A673 (cell line): ENCODE measurements at regions not wholly inside any gene's neighbourhood (a gene's known extent, or its start where the extent isn't known, plus 50 kb on each side); places are given as distances from the start of the nearest gene placed in this dataset.

Source experiments
- BruUV-seq: library from RNA; stranded (reverse); fragments of 400-500 nt; replicated peaks from 2 replicates; lab custom pipeline; 2021; lab: Mats Ljungman, UMichigan
- CTCF ChIA-PET: fragments of 300-600 bp; sonication (Branson Sonifier 250); formaldehyde crosslinking; loops from one replicate; lab custom pipeline; 2022; ENCODE audit warnings: antibody characterized with exemption; lab: Charles Lee
- POLR2A ChIA-PET: fragments of 300-600 bp; sonication (Branson Sonifier 250); formaldehyde crosslinking; loops from one replicate; lab custom pipeline; 2022; ENCODE audit warnings: antibody characterized with exemption; ENCODE audit not compliant: low non-redundant PET; lab: Charles Lee
- DNase-seq: peaks from one replicate; pipeline ENCODE4 v3.0.0-alpha.2; 2015; ENCODE audit warnings: low spot score
- H3K27ac ChIP-seq: fragments of 200-600 bp; sonication (generic); 2 replicates; pipeline ENCODE4 v1.5.1; 2016; ENCODE audit warnings: mixed run types, low read depth, mild to moderate bottlenecking, mixed read lengths, antibody characterized with exemption, low read length; ENCODE audit not compliant: poor library complexity, severe bottlenecking
- H3K27me3 ChIP-seq: fragments of 200-600 bp; sonication (generic); replicated peaks from 2 replicates; pipeline ENCODE4 v1.6.1; 2017; ENCODE audit warnings: mixed run types, low read depth, mild to moderate bottlenecking, mixed read lengths, antibody characterized with exemption, low read length; ENCODE audit not compliant: insufficient read depth, poor library complexity
- H3K36me3 ChIP-seq: fragments of 200-600 bp; sonication (generic); 2 replicates; pipeline ENCODE4 v1.6.1; 2016; ENCODE audit warnings: mixed run types, mild to moderate bottlenecking, mixed read lengths, antibody characterized with exemption, low read length; ENCODE audit not compliant: insufficient read depth, poor library complexity, severe bottlenecking
- H3K4me1 ChIP-seq: fragments of 200-600 bp; sonication (generic); 2 replicates; pipeline ENCODE4 v1.6.1; 2017; ENCODE audit warnings: mixed run types, mild to moderate bottlenecking, mixed read lengths, antibody characterized with exemption, low read length; ENCODE audit not compliant: insufficient read depth, poor library complexity, severe bottlenecking
- H3K4me3 ChIP-seq: fragments of 200-600 bp; sonication (generic); 2 replicates; pipeline ENCODE4 v1.5.1; 2016; ENCODE audit warnings: low read depth, mixed run types, mild to moderate bottlenecking, mixed read lengths, low read length; ENCODE audit not compliant: poor library complexity, severe bottlenecking
- H3K9me3 ChIP-seq: fragments of 200-600 bp; sonication (generic); 2 replicates; pipeline ENCODE4 v1.6.1; 2016; ENCODE audit warnings: mixed run types, low read depth, mild to moderate bottlenecking, mixed read lengths, antibody characterized with exemption, low read length; ENCODE audit not compliant: poor library complexity, severe bottlenecking
- EZH2 ChIP-seq: fragments of 200-600 bp; sonication (generic); IDR thresholded peaks from 2 replicates; pipeline ENCODE4 v1.6.1; 2017; ENCODE audit warnings: borderline replicate concordance, low read depth, mild to moderate bottlenecking, mixed read lengths, antibody characterized with exemption, low read length; ENCODE audit not compliant: poor library complexity, severe bottlenecking
- intact Hi-C: fragments of 100-400 bp; cut with micrococcal nuclease; formaldehyde crosslinking; loops from one replicate; pipeline ENCODE4 v1.10.0; 2022; ENCODE audit not compliant: unreplicated experiment
- TF ChIP-seq, protein P1 (sequence below): fragments of 300-800, 200-600 bp; sonication (generic); conservative IDR thresholded peaks from 2 replicates; pipeline ENCODE4 v1.5.1; 2017; ENCODE audit warnings: low read depth, mild to moderate bottlenecking, antibody characterized with exemption, low read length, moderate library complexity, mixed read lengths

DNA sequence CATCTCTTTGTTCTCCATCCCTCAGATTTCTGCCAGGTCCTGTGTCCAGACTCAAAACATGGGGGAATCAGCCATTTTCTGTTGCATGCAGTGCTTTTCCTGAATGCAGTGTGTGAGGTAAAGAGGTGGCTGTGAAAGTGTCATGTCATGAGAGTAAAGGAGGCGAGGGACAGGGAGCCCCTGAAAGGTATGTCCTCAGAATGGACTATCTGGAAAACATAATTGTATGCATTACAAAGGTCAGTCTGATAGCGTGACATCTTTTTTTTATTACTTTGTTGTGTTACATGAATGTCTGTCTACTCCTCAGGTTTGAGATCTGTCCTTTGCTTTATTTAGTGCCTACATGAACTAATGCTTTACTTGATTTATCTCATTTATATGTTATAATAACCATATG lies 239.1 kb downstream of the MAN2A1 start:
- intact Hi-C loops: no loop called here
- ChIA-PET POLR2A (no interaction called here), CTCF (no interaction called here)
- no peaks in the 10 kb centered on the region for H3K36me3 ChIP-seq
- no peaks in the 10 kb centered on the region for H3K27me3 ChIP-seq
- H3K27ac ChIP-seq: no peak overlapping the region
- no peak for TF ChIP-seq EZH2
- TF ChIP-seq, protein P1, sequence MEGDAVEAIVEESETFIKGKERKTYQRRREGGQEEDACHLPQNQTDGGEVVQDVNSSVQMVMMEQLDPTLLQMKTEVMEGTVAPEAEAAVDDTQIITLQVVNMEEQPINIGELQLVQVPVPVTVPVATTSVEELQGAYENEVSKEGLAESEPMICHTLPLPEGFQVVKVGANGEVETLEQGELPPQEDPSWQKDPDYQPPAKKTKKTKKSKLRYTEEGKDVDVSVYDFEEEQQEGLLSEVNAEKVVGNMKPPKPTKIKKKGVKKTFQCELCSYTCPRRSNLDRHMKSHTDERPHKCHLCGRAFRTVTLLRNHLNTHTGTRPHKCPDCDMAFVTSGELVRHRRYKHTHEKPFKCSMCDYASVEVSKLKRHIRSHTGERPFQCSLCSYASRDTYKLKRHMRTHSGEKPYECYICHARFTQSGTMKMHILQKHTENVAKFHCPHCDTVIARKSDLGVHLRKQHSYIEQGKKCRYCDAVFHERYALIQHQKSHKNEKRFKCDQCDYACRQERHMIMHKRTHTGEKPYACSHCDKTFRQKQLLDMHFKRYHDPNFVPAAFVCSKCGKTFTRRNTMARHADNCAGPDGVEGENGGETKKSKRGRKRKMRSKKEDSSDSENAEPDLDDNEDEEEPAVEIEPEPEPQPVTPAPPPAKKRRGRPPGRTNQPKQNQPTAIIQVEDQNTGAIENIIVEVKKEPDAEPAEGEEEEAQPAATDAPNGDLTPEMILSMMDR: no peak
- no TSS peak for BruUV-seq
- no peaks in the 10 kb centered on the region for H3K9me3 ChIP-seq
- DNase-seq: no peak
- H3K4me3 ChIP-seq: no peak overlapping the region
- H3K4me1 ChIP-seq: peaks cover 15% of the 10 kb centered on the region

DNA sequence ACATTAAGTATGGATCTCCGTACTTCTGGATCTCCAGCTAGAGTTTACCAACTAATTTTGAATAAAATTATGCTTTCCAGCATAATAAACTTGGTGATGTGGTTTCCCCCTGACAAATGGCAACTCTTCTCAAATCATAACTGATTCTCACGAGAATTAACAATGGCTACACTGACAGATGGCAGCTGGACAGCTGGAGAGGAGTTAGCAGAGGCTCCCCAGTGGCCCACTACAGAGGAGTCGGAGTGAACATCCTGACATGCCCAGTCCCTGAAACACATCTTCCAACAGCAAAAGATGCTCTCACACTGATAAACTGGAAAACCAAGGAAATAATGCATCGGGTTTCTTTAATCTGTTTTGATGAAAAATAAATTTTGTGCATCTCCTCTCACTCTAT lies 239.6 kb downstream of the MAN2A1 start:
- no peak overlapping the region for H3K27ac ChIP-seq
- H3K4me3 ChIP-seq: no peak overlapping the region
- ChIA-PET POLR2A (no interaction called here), CTCF (interaction anchor here (0.6 kb wide), 1 partner anchor 285 kb away, joined by 3 read pairs; no protein-coding TSS in a partner anchor)
- no peaks in the 10 kb centered on the region for H3K9me3 ChIP-seq
- peak; percentile 15 for DNase-seq
- intact Hi-C loops: no loop called here
- TF ChIP-seq EZH2: no peak
- TF ChIP-seq, protein P1: no peak
- no TSS peak for BruUV-seq
- peaks cover 15% of the 10 kb centered on the region for H3K4me1 ChIP-seq
- no peaks in the 10 kb centered on the region for H3K36me3 ChIP-seq
- H3K27me3 ChIP-seq: no peaks in the 10 kb centered on the region

DNA sequence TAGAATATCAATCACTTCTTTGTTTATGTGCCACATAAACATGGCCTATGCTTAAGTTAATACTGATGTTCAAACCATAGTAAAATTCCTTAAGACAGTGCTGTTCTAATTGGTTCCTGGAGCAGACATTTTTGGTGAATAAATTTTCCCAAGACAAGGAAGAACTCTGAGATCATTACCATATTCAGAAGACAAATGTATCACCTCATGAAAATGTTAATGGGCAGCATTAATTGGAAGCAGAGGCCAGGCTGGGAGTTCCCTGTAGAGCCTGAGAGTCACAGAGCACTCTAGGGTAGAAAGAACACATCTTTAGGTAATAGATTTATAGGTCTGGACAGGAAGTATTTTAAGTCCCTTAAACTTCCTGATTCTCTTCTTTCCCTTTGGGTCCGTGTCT lies 240.2 kb downstream of the MAN2A1 start:
- BruUV-seq: no TSS peak
- ChIA-PET CTCF (interaction anchor here (0.6 kb wide), 1 partner anchor 126 kb away, joined by 3 read pairs; no protein-coding TSS in a partner anchor), POLR2A (no interaction called here)
- DNase-seq: peak; percentile 82
- Histone ChIP-seq H3K9me3 (no peaks in the 10 kb centered on the region), H3K27me3 (no peaks in the 10 kb centered on the region), H3K27ac (no peak overlapping the region), H3K4me3 (no peak overlapping the region), H3K4me1 (peaks cover 15% of the 10 kb centered on the region), H3K36me3 (no peaks in the 10 kb centered on the region)
- intact Hi-C loops: no loop called here
- no peak for TF ChIP-seq EZH2
- TF ChIP-seq, protein P1: no peak
